ENCODE measurements at regions not wholly inside any gene's neighbourhood (a gene's known extent, or its start where the extent isn't known, plus 50 kb on each side); places are given as distances from the start of the nearest gene placed in this dataset.

DNA sequence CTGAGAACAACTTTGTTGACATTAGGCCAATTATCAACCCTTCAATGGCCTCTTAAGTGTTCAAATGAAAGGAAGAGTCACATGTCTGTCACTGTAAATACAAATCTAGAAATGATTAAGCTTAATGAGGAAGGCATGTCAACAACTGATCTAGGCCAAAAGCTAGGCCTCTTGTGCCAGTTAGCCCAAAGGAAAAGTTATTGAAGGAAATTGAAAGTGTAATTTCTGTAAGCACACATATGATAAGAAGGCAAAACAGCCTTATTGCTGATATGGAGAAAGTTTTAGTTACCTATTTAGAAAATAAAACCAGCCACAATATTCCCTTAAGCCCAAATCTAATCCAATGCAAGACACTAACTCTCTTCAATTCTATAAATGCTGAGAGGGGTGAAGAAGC is 604.7 kb downstream of the SLITRK6 start:
- Histone ChIP-seq H3K27ac (no peak overlapping the region), H3K9me3 (no peaks in the 10 kb centered on the region), H3K4me1 (ENCODE audit: control insufficient read depth in 1 of 2, low read depth in 2 of 2) (no peaks in the 10 kb centered on the region), H3K4me3 (no peak overlapping the region), H3K27me3 (replicated peaks; ENCODE audit: insufficient read depth) (no peaks in the 10 kb centered on the region), H3K36me3 (no peaks in the 10 kb centered on the region)
- no peak for ATAC-seq (ENCODE audit: insufficient number of reproducible peaks, low FRiP score, low read depth)
- DNase-seq (ENCODE audit: low spot score): no peak
- TF ChIP-seq, protein P1, sequence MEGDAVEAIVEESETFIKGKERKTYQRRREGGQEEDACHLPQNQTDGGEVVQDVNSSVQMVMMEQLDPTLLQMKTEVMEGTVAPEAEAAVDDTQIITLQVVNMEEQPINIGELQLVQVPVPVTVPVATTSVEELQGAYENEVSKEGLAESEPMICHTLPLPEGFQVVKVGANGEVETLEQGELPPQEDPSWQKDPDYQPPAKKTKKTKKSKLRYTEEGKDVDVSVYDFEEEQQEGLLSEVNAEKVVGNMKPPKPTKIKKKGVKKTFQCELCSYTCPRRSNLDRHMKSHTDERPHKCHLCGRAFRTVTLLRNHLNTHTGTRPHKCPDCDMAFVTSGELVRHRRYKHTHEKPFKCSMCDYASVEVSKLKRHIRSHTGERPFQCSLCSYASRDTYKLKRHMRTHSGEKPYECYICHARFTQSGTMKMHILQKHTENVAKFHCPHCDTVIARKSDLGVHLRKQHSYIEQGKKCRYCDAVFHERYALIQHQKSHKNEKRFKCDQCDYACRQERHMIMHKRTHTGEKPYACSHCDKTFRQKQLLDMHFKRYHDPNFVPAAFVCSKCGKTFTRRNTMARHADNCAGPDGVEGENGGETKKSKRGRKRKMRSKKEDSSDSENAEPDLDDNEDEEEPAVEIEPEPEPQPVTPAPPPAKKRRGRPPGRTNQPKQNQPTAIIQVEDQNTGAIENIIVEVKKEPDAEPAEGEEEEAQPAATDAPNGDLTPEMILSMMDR (IDR thresholded peaks at IDR 0.05): no peak

GRCh38 chr13:85191996-85192718 is 607.1 kb downstream of the SLITRK6 start:
- Histone ChIP-seq H3K27me3 (replicated peaks; ENCODE audit: insufficient read depth) (no peaks in the 10 kb centered on the region), H3K4me3 (no peak overlapping the region), H3K4me1 (ENCODE audit: control insufficient read depth in 1 of 2, low read depth in 2 of 2) (no peaks in the 10 kb centered on the region), H3K27ac (no peak overlapping the region), H3K9me3 (no peaks in the 10 kb centered on the region), H3K36me3 (no peaks in the 10 kb centered on the region)
- TF ChIP-seq, protein P1 (IDR thresholded peaks at IDR 0.05): no peak
- DNase-seq (ENCODE audit: low spot score) (no peak), ATAC-seq (ENCODE audit: insufficient number of reproducible peaks, low FRiP score, low read depth) (no peak)

DNA sequence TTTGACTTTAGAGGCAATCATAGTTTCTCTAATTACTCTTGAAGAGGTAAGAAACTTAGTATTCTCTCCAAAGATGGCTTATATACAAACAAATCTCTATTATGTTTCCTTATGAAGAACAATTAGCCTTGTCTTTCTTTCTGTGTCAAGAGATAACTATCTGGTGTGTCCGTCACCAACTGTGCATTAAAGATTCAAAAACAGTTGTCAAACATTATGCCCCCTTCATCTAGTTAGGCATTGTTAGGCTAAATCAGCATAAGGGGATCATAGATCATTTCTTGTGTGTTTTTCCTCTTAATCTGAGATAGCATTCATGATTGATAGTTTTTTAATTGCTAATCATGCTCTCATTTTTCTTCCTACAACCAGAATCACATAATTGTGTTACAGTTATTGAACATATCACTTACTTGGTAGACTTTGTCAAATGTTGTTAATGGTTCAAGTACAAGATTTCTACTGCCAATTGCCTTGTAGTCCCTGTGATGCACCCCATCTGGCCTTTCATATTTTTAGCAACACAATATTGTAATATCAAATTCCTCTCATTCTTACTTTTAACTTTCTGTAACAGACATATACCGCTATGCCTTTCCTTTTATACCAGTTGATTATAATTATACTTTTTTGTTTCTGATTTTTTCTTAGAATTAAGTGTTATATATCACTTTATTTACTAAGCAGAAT is 612.7 kb downstream of the SLITRK6 start:
- Histone ChIP-seq H3K4me3 (no peak overlapping the region), H3K9me3 (no peaks in the 10 kb centered on the region), H3K4me1 (ENCODE audit: control insufficient read depth in 1 of 2, low read depth in 2 of 2) (no peaks in the 10 kb centered on the region), H3K36me3 (no peaks in the 10 kb centered on the region), H3K27me3 (replicated peaks; ENCODE audit: insufficient read depth) (no peaks in the 10 kb centered on the region), H3K27ac (no peak overlapping the region)
- ATAC-seq (ENCODE audit: insufficient number of reproducible peaks, low FRiP score, low read depth) (no peak), DNase-seq (ENCODE audit: low spot score) (no peak)
- TF ChIP-seq, protein P1 (IDR thresholded peaks at IDR 0.05): no peak

- H3K4me1 ChIP-seq (ENCODE audit: control insufficient read depth in 1 of 2, low read depth in 2 of 2): no peaks in the 10 kb centered on the region
- H3K36me3 ChIP-seq: no peaks in the 10 kb centered on the region
- TF ChIP-seq, protein P1 (IDR thresholded peaks at IDR 0.05): no peak
- H3K27ac ChIP-seq: no peak overlapping the region
- DNase-seq (ENCODE audit: low spot score) (no peak), ATAC-seq (ENCODE audit: insufficient number of reproducible peaks, low FRiP score, low read depth) (no peak)
- no peaks in the 10 kb centered on the region for H3K9me3 ChIP-seq
- no peaks in the 10 kb centered on the region for H3K27me3 ChIP-seq (replicated peaks; ENCODE audit: insufficient read depth)
- no peak overlapping the region for H3K4me3 ChIP-seq
Measured at GRCh38 chr13:85174291-85174690, 624.9 kb downstream of the SLITRK6 start.

DNA sequence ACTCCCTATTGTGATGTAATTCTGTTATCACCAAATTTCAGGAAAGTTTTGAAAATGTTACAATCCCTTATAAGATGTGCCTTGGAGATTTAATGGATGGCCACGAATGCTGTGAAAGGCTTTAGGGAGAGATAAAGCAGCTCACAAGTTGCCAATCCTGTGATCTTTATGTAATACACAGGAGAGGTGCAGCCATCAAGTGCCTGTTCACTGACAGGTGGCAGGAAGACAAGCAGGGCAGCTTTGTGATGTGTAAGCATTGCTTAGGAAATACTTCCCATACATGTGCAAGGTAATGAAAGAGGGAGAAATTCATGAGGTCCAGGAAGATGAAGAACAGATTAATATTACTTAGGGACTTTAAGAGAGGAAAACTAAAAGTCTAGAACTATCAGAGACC is 628.8 kb downstream of the SLITRK6 start:
- TF ChIP-seq, protein P1 (IDR thresholded peaks at IDR 0.05): no peak
- no peaks in the 10 kb centered on the region for H3K9me3 ChIP-seq
- H3K36me3 ChIP-seq: no peaks in the 10 kb centered on the region
- H3K27me3 ChIP-seq (replicated peaks; ENCODE audit: insufficient read depth): no peaks in the 10 kb centered on the region
- ATAC-seq (ENCODE audit: insufficient number of reproducible peaks, low FRiP score, low read depth) (no peak), DNase-seq (ENCODE audit: low spot score) (no peak)
- H3K4me3 ChIP-seq: no peak overlapping the region
- no peaks in the 10 kb centered on the region for H3K4me1 ChIP-seq (ENCODE audit: control insufficient read depth in 1 of 2, low read depth in 2 of 2)
- H3K27ac ChIP-seq: no peak overlapping the region
